ENCODE measurements at regions not wholly inside any gene's neighbourhood (a gene's known extent, or its start where the extent isn't known, plus 50 kb on each side); places are given as distances from the start of the nearest gene placed in this dataset.
"Not testable (repeated sequence)": the region's sequence is repeated elsewhere in the genome, so short reads cannot be mapped to it uniquely, and the experiment has no call there.

DNA sequence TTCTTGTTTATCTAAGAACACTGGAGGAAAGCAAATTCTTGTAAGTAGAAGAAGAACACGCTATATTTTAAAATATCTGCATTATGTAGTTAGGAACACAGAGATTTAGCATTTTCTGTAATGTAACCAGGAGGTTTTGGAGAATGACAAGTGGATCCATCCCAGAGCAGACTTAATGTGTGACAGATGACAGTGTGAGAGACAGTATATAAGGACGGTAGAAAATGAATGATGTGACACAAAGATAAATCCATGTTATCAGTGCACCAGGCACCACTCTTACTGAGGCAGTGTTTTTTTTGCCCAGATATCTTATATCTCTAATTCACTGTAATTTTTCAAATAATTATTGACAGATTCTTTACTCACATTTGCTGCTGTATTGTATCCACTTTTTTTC lies 239.0 kb upstream of the KCNN2 start:
- no peak overlapping the region for H2BK120ac ChIP-seq (ENCODE audit: low read depth, low read length)
- no peak overlapping the region for H3K56ac ChIP-seq (ENCODE audit: low read length)
- DNase-seq: no peak
- no peak overlapping the region for H3K18ac ChIP-seq (ENCODE audit: low read length)
- no peaks in the 10 kb centered on the region for H3K79me2 ChIP-seq (ENCODE audit: control insufficient read depth, insufficient read depth, low read length)
- no peak overlapping the region for H4K5ac ChIP-seq (ENCODE audit: low read length)
- H2AK5ac ChIP-seq (ENCODE audit: low read length): no peak overlapping the region
- H3K4me2 ChIP-seq (ENCODE audit: low read length): no peak overlapping the region
- H3K27ac ChIP-seq (ENCODE audit: low read depth, low read length): no peak overlapping the region
- H3K9ac ChIP-seq (ENCODE audit: low read length): no peak overlapping the region
- H3K23ac ChIP-seq (ENCODE audit: low read length): no peak overlapping the region
- no peak overlapping the region for H4K8ac ChIP-seq (ENCODE audit: low read depth, low read length)
- no peak overlapping the region for H2BK15ac ChIP-seq (replicated peaks; ENCODE audit: low read depth)
- no peaks in the 10 kb centered on the region for H3K79me1 ChIP-seq (ENCODE audit: low read length)
- no peaks in the 10 kb centered on the region for H3K27me3 ChIP-seq (ENCODE audit: insufficient read depth, low read length, poor library complexity)
- no peaks in the 10 kb centered on the region for H3K36me3 ChIP-seq (ENCODE audit: control insufficient read depth, insufficient read depth, low read length)
- WGBS (ENCODE audit: extremely low coverage, insufficient coverage, low lambda C conversion rate): no CpG with 5 or more reads among the region's 2 CpGs
- no peak overlapping the region for H3K4me3 ChIP-seq (ENCODE audit: low read length)
- no peak overlapping the region for H3K4ac ChIP-seq (ENCODE audit: low read depth, low read length)
- H3K4me1 ChIP-seq (ENCODE audit: control insufficient read depth, low read depth, low read length): no peaks in the 10 kb centered on the region
- H2BK5ac ChIP-seq (ENCODE audit: low read length): no peak overlapping the region

DNA sequence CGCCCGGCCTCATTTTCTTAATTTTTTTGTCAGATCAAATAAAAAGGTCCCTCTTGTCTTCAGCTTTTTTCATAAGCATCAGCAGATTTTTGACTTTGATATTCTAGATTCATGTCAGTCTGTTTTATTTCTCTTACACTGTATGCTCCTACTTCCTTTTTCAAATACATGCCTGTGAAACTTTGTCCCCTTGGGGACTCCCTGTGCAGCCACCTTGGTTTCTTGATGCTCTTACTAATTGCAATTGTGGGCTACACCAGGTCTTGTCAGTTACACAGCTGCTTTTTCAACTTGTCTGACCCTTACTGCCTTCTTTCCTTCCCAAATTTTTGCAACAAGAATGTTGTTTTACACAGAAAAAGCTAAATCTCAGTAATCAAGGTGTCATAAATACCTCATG lies 238.2 kb upstream of the KCNN2 start:
- no peaks in the 10 kb centered on the region for H3K79me2 ChIP-seq (ENCODE audit: control insufficient read depth, insufficient read depth, low read length)
- H3K27me3 ChIP-seq (ENCODE audit: insufficient read depth, low read length, poor library complexity): no peaks in the 10 kb centered on the region
- H2BK5ac ChIP-seq (ENCODE audit: low read length): no peak overlapping the region
- H3K4me1 ChIP-seq (ENCODE audit: control insufficient read depth, low read depth, low read length): no peaks in the 10 kb centered on the region
- no peak overlapping the region for H3K56ac ChIP-seq (ENCODE audit: low read length)
- H4K5ac ChIP-seq (ENCODE audit: low read length): no peak overlapping the region
- H3K27ac ChIP-seq (ENCODE audit: low read depth, low read length): no peak overlapping the region
- no peak overlapping the region for H3K4me2 ChIP-seq (ENCODE audit: low read length)
- no peak overlapping the region for H3K18ac ChIP-seq (ENCODE audit: low read length)
- H3K36me3 ChIP-seq (ENCODE audit: control insufficient read depth, insufficient read depth, low read length): no peaks in the 10 kb centered on the region
- DNase-seq: no peak
- H3K79me1 ChIP-seq (ENCODE audit: low read length): no peaks in the 10 kb centered on the region
- H2BK120ac ChIP-seq (ENCODE audit: low read depth, low read length): no peak overlapping the region
- no CpG with 5 or more reads among the region's 2 CpGs for WGBS (ENCODE audit: extremely low coverage, insufficient coverage, low lambda C conversion rate)
- H3K4ac ChIP-seq (ENCODE audit: low read depth, low read length): no peak overlapping the region
- H3K23ac ChIP-seq (ENCODE audit: low read length): no peak overlapping the region
- H2BK15ac ChIP-seq (replicated peaks; ENCODE audit: low read depth): no peak overlapping the region
- H3K4me3 ChIP-seq (ENCODE audit: low read length): no peak overlapping the region
- no peak overlapping the region for H4K8ac ChIP-seq (ENCODE audit: low read depth, low read length)
- no peak overlapping the region for H3K9ac ChIP-seq (ENCODE audit: low read length)
- no peak overlapping the region for H2AK5ac ChIP-seq (ENCODE audit: low read length)

DNA sequence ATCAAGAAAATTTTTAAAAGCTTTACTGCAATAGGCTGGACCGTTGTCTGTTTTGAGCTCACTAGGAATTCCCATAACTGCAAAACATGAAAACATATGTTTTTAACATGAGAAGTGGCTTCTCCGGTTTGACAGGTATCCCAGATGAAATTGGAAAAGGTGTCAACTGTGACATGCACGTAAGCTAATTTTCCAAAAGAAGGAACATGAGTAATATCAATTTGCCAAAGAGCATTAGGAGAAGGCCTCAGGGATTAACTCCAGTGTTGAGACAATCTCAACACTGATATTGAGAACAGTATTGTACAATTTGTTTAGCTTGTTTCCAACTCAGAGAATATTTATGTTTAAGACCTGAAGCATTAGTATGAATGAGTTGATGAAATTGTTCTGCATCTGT lies 215.5 kb upstream of the KCNN2 start:
- Histone ChIP-seq H3K4me1 (ENCODE audit: control insufficient read depth, low read depth, low read length) (no peaks in the 10 kb centered on the region), H3K27me3 (ENCODE audit: insufficient read depth, low read length, poor library complexity) (no peaks in the 10 kb centered on the region), H4K5ac (ENCODE audit: low read length) (no peak overlapping the region), H3K56ac (ENCODE audit: low read length) (no peak overlapping the region), H3K23ac (ENCODE audit: low read length) (no peak overlapping the region), H3K9ac (ENCODE audit: low read length) (no peak overlapping the region), H3K36me3 (ENCODE audit: control insufficient read depth, insufficient read depth, low read length) (no peaks in the 10 kb centered on the region), H3K79me2 (ENCODE audit: control insufficient read depth, insufficient read depth, low read length) (no peaks in the 10 kb centered on the region), H3K18ac (ENCODE audit: low read length) (no peak overlapping the region), H2BK15ac (replicated peaks; ENCODE audit: low read depth) (no peak overlapping the region), H2BK120ac (ENCODE audit: low read depth, low read length) (no peak overlapping the region), H3K4me3 (ENCODE audit: low read length) (no peak overlapping the region), H4K8ac (ENCODE audit: low read depth, low read length) (no peak overlapping the region), H3K4me2 (ENCODE audit: low read length) (no peak overlapping the region), H3K4ac (ENCODE audit: low read depth, low read length) (no peak overlapping the region), H2BK5ac (ENCODE audit: low read length) (no peak overlapping the region), H2AK5ac (ENCODE audit: low read length) (no peak overlapping the region), H3K79me1 (ENCODE audit: low read length) (no peaks in the 10 kb centered on the region), H3K27ac (ENCODE audit: low read depth, low read length) (no peak overlapping the region)
- WGBS (ENCODE audit: extremely low coverage, insufficient coverage, low lambda C conversion rate): no CpG with 5 or more reads among the region's 3 CpGs
- no peak for DNase-seq

DNA sequence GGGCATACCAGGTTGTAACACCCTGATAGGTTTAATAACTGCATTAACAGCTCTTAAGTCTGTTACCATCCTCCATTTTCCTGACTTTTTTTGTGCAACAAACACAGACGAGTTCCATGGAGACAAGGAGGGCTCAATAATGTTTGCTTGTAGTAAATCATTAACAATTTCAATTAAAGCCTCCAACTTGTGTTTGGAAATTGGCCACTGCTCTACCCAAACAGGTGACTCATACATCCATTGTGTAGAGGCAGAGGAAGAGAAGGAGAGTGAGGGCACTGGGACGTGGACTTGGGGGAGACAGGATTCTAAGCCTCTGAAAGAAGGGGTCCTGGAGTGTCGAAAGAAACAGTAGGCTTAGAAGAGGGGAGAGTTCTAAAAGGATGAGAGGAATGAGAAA lies 213.6 kb upstream of the KCNN2 start:
- DNase-seq: no peak
- Histone ChIP-seq H2BK5ac (ENCODE audit: low read length) (no peak overlapping the region), H2BK15ac (replicated peaks; ENCODE audit: low read depth) (no peak overlapping the region), H3K4me1 (ENCODE audit: control insufficient read depth, low read depth, low read length) (no peaks in the 10 kb centered on the region), H3K36me3 (ENCODE audit: control insufficient read depth, insufficient read depth, low read length) (no peaks in the 10 kb centered on the region), H3K4me2 (ENCODE audit: low read length) (no peak overlapping the region), H3K23ac (ENCODE audit: low read length) (no peak overlapping the region), H4K5ac (ENCODE audit: low read length) (no peak overlapping the region), H2BK120ac (ENCODE audit: low read depth, low read length) (no peak overlapping the region), H2AK5ac (ENCODE audit: low read length) (no peak overlapping the region), H3K4ac (ENCODE audit: low read depth, low read length) (no peak overlapping the region), H3K9ac (ENCODE audit: low read length) (no peak overlapping the region), H3K79me2 (ENCODE audit: control insufficient read depth, insufficient read depth, low read length) (no peaks in the 10 kb centered on the region), H3K4me3 (ENCODE audit: low read length) (no peak overlapping the region), H3K79me1 (ENCODE audit: low read length) (no peaks in the 10 kb centered on the region), H4K8ac (ENCODE audit: low read depth, low read length) (no peak overlapping the region), H3K27me3 (ENCODE audit: insufficient read depth, low read length, poor library complexity) (no peaks in the 10 kb centered on the region), H3K18ac (ENCODE audit: low read length) (no peak overlapping the region), H3K27ac (ENCODE audit: low read depth, low read length) (no peak overlapping the region), H3K56ac (ENCODE audit: low read length) (no peak overlapping the region)
- WGBS (ENCODE audit: extremely low coverage, insufficient coverage, low lambda C conversion rate): no CpG with 5 or more reads among the region's 3 CpGs

DNA sequence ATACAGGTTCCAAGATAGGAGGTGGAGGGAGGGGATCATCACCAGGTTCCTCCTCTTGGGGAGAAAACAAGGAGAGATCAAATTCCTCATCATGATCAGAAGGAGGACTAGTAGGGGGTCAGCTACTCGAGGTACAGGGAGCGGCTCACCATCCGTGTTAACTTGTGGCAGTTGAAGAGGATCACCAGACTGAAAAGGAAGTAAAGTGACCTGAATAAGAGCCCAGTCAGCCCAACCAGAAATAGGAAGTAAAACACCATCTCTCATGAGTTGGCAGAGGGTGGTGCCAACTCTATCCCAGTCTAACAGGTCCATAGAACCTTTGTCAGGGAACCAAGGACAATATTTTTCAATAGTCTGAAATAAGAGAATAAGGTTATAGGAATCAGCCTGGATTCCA lies 213.1 kb upstream of the KCNN2 start:
- H2AK5ac ChIP-seq (ENCODE audit: low read length); H3K4me3 ChIP-seq (ENCODE audit: low read length); H2BK15ac ChIP-seq (replicated peaks; ENCODE audit: low read depth); H3K4ac ChIP-seq (ENCODE audit: low read depth, low read length); H3K27me3 ChIP-seq (ENCODE audit: insufficient read depth, low read length, poor library complexity); H4K8ac ChIP-seq (ENCODE audit: low read depth, low read length); H2BK5ac ChIP-seq (ENCODE audit: low read length); H3K23ac ChIP-seq (ENCODE audit: low read length); H3K79me2 ChIP-seq (ENCODE audit: control insufficient read depth, insufficient read depth, low read length); H3K56ac ChIP-seq (ENCODE audit: low read length); H3K9ac ChIP-seq (ENCODE audit: low read length); H3K27ac ChIP-seq (ENCODE audit: low read depth, low read length); H3K79me1 ChIP-seq (ENCODE audit: low read length); H2BK120ac ChIP-seq (ENCODE audit: low read depth, low read length); H3K36me3 ChIP-seq (ENCODE audit: control insufficient read depth, insufficient read depth, low read length); DNase-seq; H4K5ac ChIP-seq (ENCODE audit: low read length); H3K4me2 ChIP-seq (ENCODE audit: low read length); H3K4me1 ChIP-seq (ENCODE audit: control insufficient read depth, low read depth, low read length); H3K18ac ChIP-seq (ENCODE audit: low read length): not testable (repeated sequence)
- no CpG with 5 or more reads among the region's 3 CpGs for WGBS (ENCODE audit: extremely low coverage, insufficient coverage, low lambda C conversion rate)

DNA sequence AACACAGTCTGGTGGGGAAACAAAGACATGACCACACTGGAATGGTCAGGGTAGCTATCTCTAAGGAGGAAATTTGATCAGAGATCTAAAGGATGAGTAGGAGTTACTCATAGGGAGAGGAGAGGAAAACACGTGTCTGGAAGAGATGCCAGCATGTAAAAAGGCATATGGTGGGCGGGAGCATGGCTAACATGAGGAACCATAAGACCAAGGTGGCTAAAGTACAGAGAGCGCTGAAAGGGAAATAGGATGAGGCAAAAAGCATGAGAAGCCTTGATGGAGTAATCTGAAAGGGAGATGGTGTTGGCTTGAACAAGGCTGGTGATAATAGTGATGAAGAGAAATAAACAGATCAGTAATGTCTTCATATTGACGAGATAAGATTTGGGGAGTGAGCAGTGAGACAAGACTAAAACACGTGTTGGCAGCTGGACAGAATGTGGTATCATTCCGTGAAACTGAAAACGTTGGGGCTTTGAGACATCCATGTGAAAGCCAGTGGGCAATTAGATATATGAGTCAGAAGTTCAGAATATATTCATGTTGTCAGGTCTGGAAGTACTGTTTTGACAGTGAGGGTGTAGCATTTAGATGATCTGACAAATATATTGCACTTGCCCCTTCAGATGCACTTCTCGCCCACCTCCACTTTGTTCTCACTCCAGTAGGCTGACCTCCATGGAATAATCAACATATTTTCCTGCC lies 209.1 kb upstream of the KCNN2 start:
- no CpG with 5 or more reads among the region's 8 CpGs for WGBS (ENCODE audit: extremely low coverage, insufficient coverage, low lambda C conversion rate)
- no peak overlapping the region for H3K23ac ChIP-seq (ENCODE audit: low read length)

More for the DNA sequence above, 209.1 kb upstream of the KCNN2 start:
- DNase-seq: no peak
- Histone ChIP-seq H2BK5ac (ENCODE audit: low read length) (no peak overlapping the region), H3K79me1 (ENCODE audit: low read length) (no peaks in the 10 kb centered on the region), H3K36me3 (ENCODE audit: control insufficient read depth, insufficient read depth, low read length) (no peaks in the 10 kb centered on the region), H3K27ac (ENCODE audit: low read depth, low read length) (no peak overlapping the region), H2BK120ac (ENCODE audit: low read depth, low read length) (no peak overlapping the region), H4K8ac (ENCODE audit: low read depth, low read length) (no peak overlapping the region), H2AK5ac (ENCODE audit: low read length) (no peak overlapping the region), H3K4me3 (ENCODE audit: low read length) (no peak overlapping the region), H3K27me3 (ENCODE audit: insufficient read depth, low read length, poor library complexity) (no peaks in the 10 kb centered on the region), H3K79me2 (ENCODE audit: control insufficient read depth, insufficient read depth, low read length) (no peaks in the 10 kb centered on the region), H3K56ac (ENCODE audit: low read length) (no peak overlapping the region), H3K9ac (ENCODE audit: low read length) (no peak overlapping the region), H3K4me1 (ENCODE audit: control insufficient read depth, low read depth, low read length) (no peaks in the 10 kb centered on the region), H3K4me2 (ENCODE audit: low read length) (no peak overlapping the region), H2BK15ac (replicated peaks; ENCODE audit: low read depth) (no peak overlapping the region), H3K18ac (ENCODE audit: low read length) (no peak overlapping the region), H4K5ac (ENCODE audit: low read length) (no peak overlapping the region), H3K4ac (ENCODE audit: low read depth, low read length) (no peak overlapping the region)
